ENCODE measurements at regions not wholly inside any gene's neighbourhood (a gene's known extent, or its start where the extent isn't known, plus 50 kb on each side); places are given as distances from the start of the nearest gene placed in this dataset.

- H3K27ac ChIP-seq: no peak overlapping the region
- TF ChIP-seq CTCF (IDR thresholded peaks at IDR 0.05): no peak
- DNase-seq: no peak
- no peaks in the 10 kb centered on the region for H3K27me3 ChIP-seq
- H3K4me3 ChIP-seq: no peak overlapping the region
- no peak for ATAC-seq
- no peaks in the 10 kb centered on the region for H3K4me1 ChIP-seq
- intact Hi-C loops (cut with DNase I): no loop called here
- no peaks in the 10 kb centered on the region for H3K9me3 ChIP-seq
- H3K36me3 ChIP-seq: no peaks in the 10 kb centered on the region
Measured at GRCh38 chr4:24456431-24456830, 127.9 kb downstream of the DHX15 start.

- no peak for DNase-seq
- no peak for ATAC-seq
- Histone ChIP-seq H3K36me3 (no peaks in the 10 kb centered on the region), H3K4me1 (no peaks in the 10 kb centered on the region), H3K9me3 (no peaks in the 10 kb centered on the region), H3K27me3 (no peaks in the 10 kb centered on the region), H3K4me3 (no peak overlapping the region), H3K27ac (no peak overlapping the region)
- no peak for TF ChIP-seq CTCF (IDR thresholded peaks at IDR 0.05)
- intact Hi-C loops (cut with DNase I): no loop called here
Measured at GRCh38 chr4:24453951-24454350, 130.4 kb downstream of the DHX15 start.

DNA sequence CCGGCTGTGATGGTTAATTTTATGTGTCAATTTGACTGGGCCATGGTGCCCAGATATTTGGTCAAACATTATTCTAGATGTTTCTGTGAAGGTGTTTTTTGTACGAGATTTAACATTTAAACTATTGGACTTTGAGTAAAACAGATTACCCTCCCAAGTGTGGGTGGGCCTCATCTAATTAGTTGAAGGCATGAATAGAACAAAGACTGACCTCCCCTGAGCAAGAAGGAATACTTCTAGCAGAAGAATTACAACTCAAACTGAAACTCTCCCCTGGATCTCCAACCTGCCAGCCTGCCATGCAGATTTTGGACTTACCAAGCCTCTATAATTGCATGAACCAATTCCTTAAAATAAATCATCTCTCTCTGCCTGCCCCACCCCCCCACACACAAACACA, 132.5 kb downstream of the DHX15 start:
- DNase-seq: no peak
- intact Hi-C loops (cut with DNase I): no loop called here
- H3K36me3 ChIP-seq: no peaks in the 10 kb centered on the region
- no peaks in the 10 kb centered on the region for H3K4me1 ChIP-seq
- ATAC-seq: no peak
- H3K27ac ChIP-seq: no peak overlapping the region
- H3K9me3 ChIP-seq: no peaks in the 10 kb centered on the region
- no peak for TF ChIP-seq CTCF (IDR thresholded peaks at IDR 0.05)
- no peaks in the 10 kb centered on the region for H3K27me3 ChIP-seq
- no peak overlapping the region for H3K4me3 ChIP-seq

DNA sequence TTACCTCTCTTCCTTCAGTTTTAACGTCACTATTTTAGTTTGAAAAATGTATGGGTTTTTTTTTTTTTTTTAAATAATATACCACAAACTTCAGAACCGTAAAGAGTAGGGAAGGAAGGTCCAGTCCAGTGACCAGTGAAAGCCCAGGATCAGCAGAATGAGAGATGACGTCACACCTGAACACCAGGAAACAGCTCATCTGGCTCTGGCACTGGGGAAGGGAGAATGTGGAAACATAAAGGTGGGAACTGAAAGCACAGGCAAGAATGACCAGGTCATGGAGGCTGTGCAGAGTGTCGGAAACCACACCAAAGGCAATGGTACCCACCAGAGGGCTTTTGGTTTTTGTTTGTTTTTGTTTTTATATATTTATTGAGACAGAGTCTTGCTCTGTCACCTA, 141.2 kb downstream of the DHX15 start:
- no peaks in the 10 kb centered on the region for H3K4me1 ChIP-seq
- H3K4me3 ChIP-seq: no peak overlapping the region
- no peak for ATAC-seq
- intact Hi-C loops (cut with DNase I): no loop called here
- TF ChIP-seq CTCF (IDR thresholded peaks at IDR 0.05): no peak
- no peak for DNase-seq
- H3K27me3 ChIP-seq: no peaks in the 10 kb centered on the region
- no peaks in the 10 kb centered on the region for H3K9me3 ChIP-seq
- H3K27ac ChIP-seq: no peak overlapping the region
- no peaks in the 10 kb centered on the region for H3K36me3 ChIP-seq

DNA sequence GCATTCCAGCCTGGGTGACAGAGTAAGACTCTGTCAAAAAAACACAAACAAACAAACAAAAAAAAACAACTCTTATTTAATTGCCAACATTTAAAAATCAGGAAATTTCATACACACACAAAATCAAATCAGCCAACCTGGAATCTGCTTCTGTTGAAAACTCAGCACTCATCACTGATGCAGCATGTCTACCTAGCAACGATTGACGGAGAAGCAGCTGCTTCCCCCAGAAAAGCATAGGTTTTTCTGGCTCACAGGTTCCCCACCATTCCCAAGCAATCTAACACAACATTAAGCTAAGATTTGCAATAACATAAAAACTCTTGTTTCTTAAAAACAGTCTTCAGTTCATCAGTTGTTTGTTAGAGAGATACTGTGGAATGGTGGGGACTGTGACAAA, 143.6 kb downstream of the DHX15 start:
- Histone ChIP-seq H3K9me3 (no peaks in the 10 kb centered on the region), H3K4me3 (no peak overlapping the region), H3K27me3 (no peaks in the 10 kb centered on the region), H3K36me3 (no peaks in the 10 kb centered on the region), H3K4me1 (no peaks in the 10 kb centered on the region), H3K27ac (no peak overlapping the region)
- intact Hi-C loops (cut with DNase I): no loop called here
- TF ChIP-seq CTCF (IDR thresholded peaks at IDR 0.05): no peak
- DNase-seq: no peak
- no peak for ATAC-seq
